ENCODE measurements at regions not wholly inside any gene's neighbourhood (a gene's known extent, or its start where the extent isn't known, plus 50 kb on each side); places are given as distances from the start of the nearest gene placed in this dataset.
"Not testable (repeated sequence)": the region's sequence is repeated elsewhere in the genome, so short reads cannot be mapped to it uniquely, and the experiment has no call there.

- Histone ChIP-seq H3K27me3 (ENCODE audit: insufficient read depth, low read length) (no peaks in the 10 kb centered on the region), H3K36me3 (ENCODE audit: insufficient read depth, low read length) (no peaks in the 10 kb centered on the region), H3K79me2 (ENCODE audit: control insufficient read depth, insufficient read depth, low read length, unreplicated experiment) (no peaks in the 10 kb centered on the region), H3K4me3 (ENCODE audit: low read depth, low read length) (no peak overlapping the region), H2AFZ (ENCODE audit: low read length, unreplicated experiment) (no peak overlapping the region), H3K27ac (ENCODE audit: low read depth, low read length) (no peak overlapping the region), H3K4me1 (ENCODE audit: control insufficient read depth, insufficient read depth, low read length, unreplicated experiment) (no peaks in the 10 kb centered on the region)
Measured at GRCh38 chr14:104230946-104231345, 92.6 kb downstream of the KIF26A start.

GRCh38 chr14:104232070-104232484 is 93.7 kb downstream of the KIF26A start:
- no peaks in the 10 kb centered on the region for H3K36me3 ChIP-seq (ENCODE audit: insufficient read depth, low read length)
- H3K27ac ChIP-seq (ENCODE audit: low read depth, low read length): no peak overlapping the region
- no peaks in the 10 kb centered on the region for H3K79me2 ChIP-seq (ENCODE audit: control insufficient read depth, insufficient read depth, low read length, unreplicated experiment)
- no peak overlapping the region for H2AFZ ChIP-seq (ENCODE audit: low read length, unreplicated experiment)
- H3K27me3 ChIP-seq (ENCODE audit: insufficient read depth, low read length): no peaks in the 10 kb centered on the region
- H3K4me3 ChIP-seq (ENCODE audit: low read depth, low read length): no peak overlapping the region
- no peaks in the 10 kb centered on the region for H3K4me1 ChIP-seq (ENCODE audit: control insufficient read depth, insufficient read depth, low read length, unreplicated experiment)

DNA sequence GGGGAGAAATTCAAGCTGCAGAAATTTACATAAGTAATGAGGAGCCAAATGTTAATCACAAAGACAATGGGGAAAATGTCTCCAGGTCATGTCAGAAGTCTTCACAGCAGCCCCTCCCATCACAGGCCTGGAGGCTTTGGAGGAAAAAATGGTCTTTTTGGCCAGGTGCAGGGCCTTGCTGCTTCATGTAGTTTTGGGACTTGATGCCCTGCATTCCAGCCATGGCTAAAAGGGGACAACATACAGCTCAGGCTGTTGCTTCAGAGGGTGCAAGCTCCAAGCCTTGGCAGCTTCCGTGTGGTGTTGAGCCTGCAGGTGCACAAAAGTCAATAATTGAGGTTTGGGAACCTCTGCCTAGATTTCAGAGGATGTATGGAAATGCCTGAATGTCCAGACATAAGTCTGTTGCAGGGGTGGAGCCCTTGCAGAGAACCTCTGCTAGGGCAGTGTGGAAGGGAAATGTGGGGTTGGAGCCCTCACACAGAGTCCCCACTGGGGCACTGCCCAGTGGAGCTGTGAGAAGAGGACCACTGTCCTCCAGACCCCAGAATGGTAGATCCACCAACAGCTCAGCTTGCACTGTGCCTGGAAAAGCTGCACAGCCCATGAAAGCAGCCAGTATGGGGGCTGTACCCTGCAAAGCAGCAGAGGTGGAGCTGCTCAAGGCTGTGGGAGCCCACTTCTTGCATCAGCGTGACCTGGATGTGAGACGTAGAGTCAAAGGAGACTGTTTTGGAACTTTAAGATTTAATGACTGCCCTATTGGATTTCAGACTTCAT is 95.8 kb downstream of the KIF26A start:
- not testable (repeated sequence) for H3K79me2 ChIP-seq (ENCODE audit: control insufficient read depth, insufficient read depth, low read length, unreplicated experiment); H3K36me3 ChIP-seq (ENCODE audit: insufficient read depth, low read length)

GRCh38 chr14:104235686-104236085 is 97.3 kb downstream of the KIF26A start:
- H2AFZ ChIP-seq (ENCODE audit: low read length, unreplicated experiment): no peak overlapping the region
- H3K27me3 ChIP-seq (ENCODE audit: insufficient read depth, low read length): no peaks in the 10 kb centered on the region
- no peaks in the 10 kb centered on the region for H3K36me3 ChIP-seq (ENCODE audit: insufficient read depth, low read length)
- H3K4me3 ChIP-seq (ENCODE audit: low read depth, low read length): no peak overlapping the region
- no peaks in the 10 kb centered on the region for H3K4me1 ChIP-seq (ENCODE audit: control insufficient read depth, insufficient read depth, low read length, unreplicated experiment)
- H3K79me2 ChIP-seq (ENCODE audit: control insufficient read depth, insufficient read depth, low read length, unreplicated experiment): no peaks in the 10 kb centered on the region
- no peak overlapping the region for H3K27ac ChIP-seq (ENCODE audit: low read depth, low read length)

More for the DNA sequence above, 95.8 kb downstream of the KIF26A start:
- not testable (repeated sequence) for H3K27ac ChIP-seq (ENCODE audit: low read depth, low read length); H2AFZ ChIP-seq (ENCODE audit: low read length, unreplicated experiment); H3K27me3 ChIP-seq (ENCODE audit: insufficient read depth, low read length); H3K4me3 ChIP-seq (ENCODE audit: low read depth, low read length); H3K4me1 ChIP-seq (ENCODE audit: control insufficient read depth, insufficient read depth, low read length, unreplicated experiment)

DNA sequence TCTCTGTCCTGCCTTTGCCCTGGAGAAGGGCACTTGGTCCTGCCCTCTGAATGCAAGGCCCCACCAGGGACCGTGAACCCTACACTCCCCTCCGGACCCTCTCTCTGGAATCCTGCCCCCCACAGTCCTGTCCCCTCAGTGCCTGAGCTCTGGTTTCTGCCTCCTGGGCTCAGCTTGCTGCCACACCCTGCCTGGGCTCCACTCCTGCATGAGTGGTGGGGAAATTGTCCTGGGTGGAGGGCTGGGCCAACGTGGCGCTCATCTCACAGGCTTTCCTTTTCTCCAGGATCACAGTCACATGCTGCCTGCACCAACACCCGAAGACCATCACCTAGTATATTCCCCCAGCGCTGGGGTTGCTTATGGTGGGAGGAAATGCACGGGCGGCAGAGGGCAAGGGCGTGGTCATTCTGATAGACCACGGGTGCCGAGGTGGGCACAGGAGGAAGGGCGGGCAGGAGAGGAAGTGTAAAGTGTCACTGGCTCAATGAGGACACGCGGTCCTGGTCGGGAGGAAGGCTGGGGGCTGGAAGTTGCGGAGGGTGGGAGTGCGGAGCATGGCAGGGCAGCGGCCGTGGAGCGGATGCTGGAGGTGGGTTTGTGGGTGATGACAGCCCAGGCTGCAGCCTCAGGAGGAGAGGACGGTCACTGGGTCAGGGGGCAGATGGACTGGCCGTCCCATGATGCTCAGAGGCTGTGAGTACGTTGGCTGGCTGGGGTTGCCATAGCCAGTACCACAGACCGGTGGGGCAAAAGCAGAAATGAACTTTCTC is 99.5 kb downstream of the KIF26A start:
- no peak overlapping the region for H3K27ac ChIP-seq (ENCODE audit: low read depth, low read length)
- no peak overlapping the region for H3K4me3 ChIP-seq (ENCODE audit: low read depth, low read length)
- no peaks in the 10 kb centered on the region for H3K4me1 ChIP-seq (ENCODE audit: control insufficient read depth, insufficient read depth, low read length, unreplicated experiment)
- H3K27me3 ChIP-seq (ENCODE audit: insufficient read depth, low read length): no peaks in the 10 kb centered on the region
- H2AFZ ChIP-seq (ENCODE audit: low read length, unreplicated experiment): no peak overlapping the region
- no peaks in the 10 kb centered on the region for H3K36me3 ChIP-seq (ENCODE audit: insufficient read depth, low read length)
- no peaks in the 10 kb centered on the region for H3K79me2 ChIP-seq (ENCODE audit: control insufficient read depth, insufficient read depth, low read length, unreplicated experiment)

DNA sequence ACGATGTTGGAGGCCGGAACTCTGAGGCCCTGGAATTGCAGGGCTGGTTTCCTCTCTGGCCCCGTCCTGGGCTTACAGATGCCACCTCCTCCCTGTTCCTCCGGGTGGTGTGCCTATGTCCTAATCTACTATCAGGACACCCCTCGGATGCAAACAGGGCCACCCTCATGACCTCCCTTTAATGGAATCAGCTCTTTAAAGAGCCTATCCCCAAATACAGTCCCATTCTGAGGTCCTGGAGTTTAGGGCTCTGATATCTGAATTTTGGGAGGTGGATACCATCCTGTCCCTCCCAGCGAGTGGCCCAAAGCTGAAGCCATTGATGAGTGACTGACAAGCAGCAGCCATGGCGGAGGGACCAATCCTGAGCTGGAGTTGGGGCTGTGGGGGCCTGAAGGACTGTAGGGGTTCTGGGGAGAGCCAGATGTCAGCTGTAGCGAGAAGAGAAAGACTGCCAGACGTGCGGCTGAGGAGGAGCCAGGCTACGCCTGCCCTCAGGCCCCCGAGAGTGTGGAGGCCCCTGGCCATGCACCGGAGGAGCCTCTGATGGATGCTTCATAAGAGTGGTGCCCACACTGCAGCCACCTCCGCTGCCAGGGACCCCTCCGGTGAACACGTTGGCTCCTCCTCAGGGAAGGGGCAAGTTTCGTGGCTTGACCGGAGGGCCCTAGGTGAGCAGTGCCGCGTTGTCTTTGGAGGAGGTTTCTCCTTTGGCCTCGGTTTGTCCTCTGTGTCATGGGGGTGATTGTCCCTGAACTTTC is 100.2 kb downstream of the KIF26A start:
- no peak overlapping the region for H3K27ac ChIP-seq (ENCODE audit: low read depth, low read length)
- H3K4me3 ChIP-seq (ENCODE audit: low read depth, low read length): no peak overlapping the region
- no peaks in the 10 kb centered on the region for H3K4me1 ChIP-seq (ENCODE audit: control insufficient read depth, insufficient read depth, low read length, unreplicated experiment)
- H3K27me3 ChIP-seq (ENCODE audit: insufficient read depth, low read length): no peaks in the 10 kb centered on the region
- H3K79me2 ChIP-seq (ENCODE audit: control insufficient read depth, insufficient read depth, low read length, unreplicated experiment): no peaks in the 10 kb centered on the region
- no peak overlapping the region for H2AFZ ChIP-seq (ENCODE audit: low read length, unreplicated experiment)
- H3K36me3 ChIP-seq (ENCODE audit: insufficient read depth, low read length): no peaks in the 10 kb centered on the region

- no peaks in the 10 kb centered on the region for H3K36me3 ChIP-seq (ENCODE audit: insufficient read depth, low read length)
Measured at GRCh38 chr14:104239185-104239775, 100.9 kb downstream of the KIF26A start.

DNA sequence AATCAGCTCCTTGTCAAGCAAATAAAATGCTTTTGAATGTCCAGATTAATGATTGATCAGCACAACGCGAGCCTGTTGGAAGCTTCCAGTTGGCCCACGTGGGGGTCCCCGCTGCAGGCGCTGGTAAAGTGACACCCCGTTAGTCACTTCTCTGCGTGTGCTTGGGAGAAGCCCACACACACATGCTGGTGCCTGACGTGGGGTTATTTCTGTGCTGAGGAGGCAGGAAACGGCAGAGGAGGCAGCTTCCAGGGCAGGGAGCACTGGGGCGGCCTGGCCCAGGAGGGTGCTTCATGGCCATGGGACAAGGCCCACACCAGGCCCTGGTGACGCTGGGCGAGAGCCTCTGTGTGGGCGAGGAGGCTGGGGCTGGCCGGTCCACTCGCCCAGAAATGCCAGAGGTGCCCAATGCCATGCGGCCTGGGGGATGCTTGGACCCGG is 101.5 kb downstream of the KIF26A start:
- Histone ChIP-seq H3K79me2 (ENCODE audit: control insufficient read depth, insufficient read depth, low read length, unreplicated experiment) (no peaks in the 10 kb centered on the region), H3K27me3 (ENCODE audit: insufficient read depth, low read length) (no peaks in the 10 kb centered on the region), H3K4me1 (ENCODE audit: control insufficient read depth, insufficient read depth, low read length, unreplicated experiment) (no peaks in the 10 kb centered on the region), H3K36me3 (ENCODE audit: insufficient read depth, low read length) (no peaks in the 10 kb centered on the region), H3K27ac (ENCODE audit: low read depth, low read length) (no peak overlapping the region), H2AFZ (ENCODE audit: low read length, unreplicated experiment) (no peak overlapping the region), H3K4me3 (ENCODE audit: low read depth, low read length) (no peak overlapping the region)

More at GRCh38 chr14:104239185-104239775, 100.9 kb downstream of the KIF26A start:
- no peaks in the 10 kb centered on the region for H3K27me3 ChIP-seq (ENCODE audit: insufficient read depth, low read length)
- H2AFZ ChIP-seq (ENCODE audit: low read length, unreplicated experiment): no peak overlapping the region
- H3K27ac ChIP-seq (ENCODE audit: low read depth, low read length): no peak overlapping the region
- H3K4me3 ChIP-seq (ENCODE audit: low read depth, low read length): no peak overlapping the region
- no peaks in the 10 kb centered on the region for H3K79me2 ChIP-seq (ENCODE audit: control insufficient read depth, insufficient read depth, low read length, unreplicated experiment)
- H3K4me1 ChIP-seq (ENCODE audit: control insufficient read depth, insufficient read depth, low read length, unreplicated experiment): no peaks in the 10 kb centered on the region

DNA sequence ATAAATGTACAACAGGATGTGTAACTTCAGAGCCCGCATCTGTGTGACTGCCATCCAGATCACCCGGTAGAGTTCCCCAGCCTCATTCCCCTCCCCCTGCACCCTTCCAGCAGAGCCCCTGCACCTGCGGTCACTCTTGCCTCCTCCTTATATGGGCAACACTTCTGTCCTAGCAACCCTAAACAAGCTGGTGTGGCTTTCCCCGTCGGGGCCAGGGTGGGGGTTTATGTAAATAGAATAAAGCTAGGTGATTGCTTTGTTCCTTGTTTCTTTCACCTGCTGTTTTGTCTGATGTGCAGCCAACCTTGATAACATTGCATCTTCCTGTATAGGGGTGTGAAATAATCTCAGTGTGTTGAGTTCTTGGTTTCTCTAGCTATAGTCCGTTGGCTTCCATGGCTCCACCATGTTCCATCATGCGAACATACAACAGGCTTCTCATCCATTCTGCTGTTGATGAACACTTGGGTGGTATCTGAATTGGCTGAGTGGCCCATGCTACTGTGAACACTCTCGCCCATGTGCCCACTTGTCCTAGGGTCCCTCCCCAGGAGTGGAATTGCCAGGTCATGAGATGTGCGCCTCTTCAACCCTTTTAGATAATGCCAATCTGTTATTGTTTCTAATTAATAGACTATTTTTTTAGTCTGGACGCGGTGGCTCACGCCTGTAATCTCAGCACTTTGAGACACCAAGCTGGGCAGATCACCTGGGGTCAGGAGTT is 102.2 kb downstream of the KIF26A start:
- H3K4me1 ChIP-seq (ENCODE audit: control insufficient read depth, insufficient read depth, low read length, unreplicated experiment): no peaks in the 10 kb centered on the region
- H2AFZ ChIP-seq (ENCODE audit: low read length, unreplicated experiment): no peak overlapping the region
- H3K36me3 ChIP-seq (ENCODE audit: insufficient read depth, low read length): no peaks in the 10 kb centered on the region
- H3K27me3 ChIP-seq (ENCODE audit: insufficient read depth, low read length): no peaks in the 10 kb centered on the region
- H3K27ac ChIP-seq (ENCODE audit: low read depth, low read length): no peak overlapping the region
- no peak overlapping the region for H3K4me3 ChIP-seq (ENCODE audit: low read depth, low read length)
- H3K79me2 ChIP-seq (ENCODE audit: control insufficient read depth, insufficient read depth, low read length, unreplicated experiment): no peaks in the 10 kb centered on the region

DNA sequence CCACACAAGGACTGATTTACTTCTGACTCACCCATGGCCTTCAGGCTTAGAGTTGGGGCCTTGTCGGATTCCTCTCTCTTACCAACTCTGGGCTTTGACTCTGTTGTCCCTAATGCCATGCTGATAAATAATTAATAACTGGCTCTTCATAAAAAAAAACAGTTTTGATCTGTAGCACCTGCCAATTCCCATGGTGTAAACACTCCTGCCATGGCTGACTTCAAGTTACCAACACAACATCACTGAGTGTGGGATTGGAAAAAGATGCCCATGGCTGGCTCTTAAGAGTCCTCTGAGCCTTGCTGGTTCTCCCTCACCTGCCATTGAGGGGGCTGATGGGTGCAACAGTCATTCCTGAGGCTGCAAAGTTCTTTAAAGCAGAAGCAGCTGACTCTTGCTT is 104.8 kb downstream of the KIF26A start:
- Histone ChIP-seq H3K4me3 (ENCODE audit: low read depth, low read length) (no peak overlapping the region), H3K36me3 (ENCODE audit: insufficient read depth, low read length) (no peaks in the 10 kb centered on the region), H3K27me3 (ENCODE audit: insufficient read depth, low read length) (no peaks in the 10 kb centered on the region), H3K79me2 (ENCODE audit: control insufficient read depth, insufficient read depth, low read length, unreplicated experiment) (no peaks in the 10 kb centered on the region), H2AFZ (ENCODE audit: low read length, unreplicated experiment) (no peak overlapping the region), H3K4me1 (ENCODE audit: control insufficient read depth, insufficient read depth, low read length, unreplicated experiment) (no peaks in the 10 kb centered on the region), H3K27ac (ENCODE audit: low read depth, low read length) (no peak overlapping the region)

Measured in ACC112 (cell line).